ENCODE measurements at regions not wholly inside any gene's neighbourhood (a gene's known extent, or its start where the extent isn't known, plus 50 kb on each side); places are given as distances from the start of the nearest gene placed in this dataset.

GRCh38 chr6:167548451-167548850 lies 223.6 kb downstream of the TTLL2 start:
- DNase-seq (ENCODE audit: extremely low spot score, unreplicated experiment), result no peak

GRCh38 chr6:167549213-167549612 lies 224.3 kb downstream of the TTLL2 start:
- Mint-ChIP-seq H3K36me3 (no peaks in the 10 kb centered on the region), H3K27ac (no peak overlapping the region), H3K4me1 (ENCODE audit: unreplicated experiment) (no peaks in the 10 kb centered on the region), H3K27me3 (no peaks in the 10 kb centered on the region), H3K4me3 (no peak overlapping the region), H3K9me3 (no peaks in the 10 kb centered on the region)
- DNase-seq (ENCODE audit: extremely low spot score, unreplicated experiment), result no peak
- TF ChIP-seq CTCF (conservative IDR thresholded peaks at IDR 0.05), result no peak

More at GRCh38 chr6:167548451-167548850, 223.6 kb downstream of the TTLL2 start:
- Mint-ChIP-seq H3K9me3 (no peaks in the 10 kb centered on the region), H3K4me1 (ENCODE audit: unreplicated experiment) (no peaks in the 10 kb centered on the region), H3K36me3 (no peaks in the 10 kb centered on the region), H3K4me3 (no peak overlapping the region), H3K27ac (no peak overlapping the region), H3K27me3 (no peaks in the 10 kb centered on the region)
- TF ChIP-seq CTCF (conservative IDR thresholded peaks at IDR 0.05), result no peak

GRCh38 chr6:167550941-167551627 lies 226.2 kb downstream of the TTLL2 start:
- no peak for TF ChIP-seq CTCF (conservative IDR thresholded peaks at IDR 0.05)
- H3K27ac Mint-ChIP-seq, result no peak overlapping the region
- no peak overlapping the region for H3K4me3 Mint-ChIP-seq
- no peaks in the 10 kb centered on the region for H3K27me3 Mint-ChIP-seq
- H3K9me3 Mint-ChIP-seq, result peaks cover 5% of the 10 kb centered on the region
- no peak for DNase-seq (ENCODE audit: extremely low spot score, unreplicated experiment)
- no peaks in the 10 kb centered on the region for H3K4me1 Mint-ChIP-seq (ENCODE audit: unreplicated experiment)
- no peaks in the 10 kb centered on the region for H3K36me3 Mint-ChIP-seq

- H3K36me3 Mint-ChIP-seq, result no peaks in the 10 kb centered on the region
- H3K27ac Mint-ChIP-seq, result no peak overlapping the region
- peaks cover 5% of the 10 kb centered on the region for H3K9me3 Mint-ChIP-seq
- no peak for DNase-seq (ENCODE audit: extremely low spot score, unreplicated experiment)
- H3K4me3 Mint-ChIP-seq, result no peak overlapping the region
- no peaks in the 10 kb centered on the region for H3K27me3 Mint-ChIP-seq
- no peaks in the 10 kb centered on the region for H3K4me1 Mint-ChIP-seq (ENCODE audit: unreplicated experiment)
- TF ChIP-seq CTCF (conservative IDR thresholded peaks at IDR 0.05), result no peak
These were observed 226.9 kb downstream of the TTLL2 start for GRCh38 chr6:167551628-167552257.

- no peak overlapping the region for H3K27ac Mint-ChIP-seq
- no peak for TF ChIP-seq CTCF (conservative IDR thresholded peaks at IDR 0.05)
- no peak for DNase-seq (ENCODE audit: extremely low spot score, unreplicated experiment)
- no peak overlapping the region for H3K4me3 Mint-ChIP-seq
- H3K4me1 Mint-ChIP-seq (ENCODE audit: unreplicated experiment), result no peaks in the 10 kb centered on the region
- no peaks in the 10 kb centered on the region for H3K36me3 Mint-ChIP-seq
- no peaks in the 10 kb centered on the region for H3K27me3 Mint-ChIP-seq
- peaks cover 5% of the 10 kb centered on the region for H3K9me3 Mint-ChIP-seq
These were observed 227.4 kb downstream of the TTLL2 start for GRCh38 chr6:167552258-167552630.
